ENCODE measurements at regions not wholly inside any gene's neighbourhood (a gene's known extent, or its start where the extent isn't known, plus 50 kb on each side); places are given as distances from the start of the nearest gene placed in this dataset.

DNA sequence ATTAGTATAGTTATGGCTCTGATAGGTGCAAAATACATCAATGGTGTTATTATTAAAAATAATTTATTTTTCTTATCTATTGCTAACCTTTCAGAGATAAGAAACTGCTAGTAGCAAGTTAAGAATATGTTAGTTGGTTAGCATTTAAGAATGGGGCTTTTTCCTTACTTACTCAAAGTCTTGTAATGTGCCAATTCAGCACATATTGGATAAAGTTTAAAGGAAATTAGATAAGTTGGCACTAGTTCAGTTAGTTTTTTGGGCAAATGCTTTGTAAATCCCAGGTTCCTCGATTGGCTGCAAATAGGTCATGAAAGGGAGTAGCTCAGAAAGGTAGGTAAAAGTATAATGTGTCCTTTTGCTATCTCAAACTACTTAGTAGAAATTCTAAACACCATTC is 2806.7 kb downstream of the PCDH9 start:
- no peak overlapping the region for H4K91ac ChIP-seq (ENCODE audit: insufficient read depth, low read depth, low read length)
- H2AK9ac ChIP-seq (replicated peaks; ENCODE audit: low read depth, low read length, poor library complexity): no peak overlapping the region
- no peak overlapping the region for H3K4ac ChIP-seq (ENCODE audit: low read depth, low read length)
- no peak overlapping the region for H3K14ac ChIP-seq (replicated peaks; ENCODE audit: low read depth, low read length)
- H3K56ac ChIP-seq (ENCODE audit: extremely low read depth, insufficient read depth, low read length): no peak overlapping the region
- no peaks in the 10 kb centered on the region for H4K20me1 ChIP-seq (ENCODE audit: insufficient read depth, low read length)
- no peak overlapping the region for H2BK120ac ChIP-seq (ENCODE audit: low read depth, low read length)
- H3K9me1 ChIP-seq (ENCODE audit: insufficient read depth, low read length): no peaks in the 10 kb centered on the region
- TF ChIP-seq RCOR1 (IDR thresholded peaks at IDR 0.05; ENCODE audit: insufficient replicate concordance, low read length) (no peak), MAFK (IDR thresholded peaks at IDR 0.05; ENCODE audit: low read depth, low read length) (peak; percentile 88)
- H3K27ac ChIP-seq (ENCODE audit: insufficient read depth, low read length): no peak overlapping the region
- ATAC-seq (ENCODE audit: low read depth): no peak
- no CpG with 5 or more reads among the region's 1 CpG for WGBS, 2 experiments (ENCODE audit: extremely low coverage in 2 of 2, insufficient read length in 1 of 2)
- H3K9ac ChIP-seq (ENCODE audit: low read depth, low read length): no peak overlapping the region
- H3K4me3 ChIP-seq (ENCODE audit: insufficient read depth, low read depth, low read length): no peak overlapping the region
- H3K36me3 ChIP-seq (ENCODE audit: control insufficient read depth, insufficient read depth, low read length): no peaks in the 10 kb centered on the region
- no peak overlapping the region for H4K8ac ChIP-seq (ENCODE audit: low read depth in 2 of 2, low read length in 2 of 2)
- no peak overlapping the region for H4K5ac ChIP-seq (ENCODE audit: low read depth, low read length)
- CTCF ChIA-PET: no interaction called here
- H2BK20ac ChIP-seq (ENCODE audit: low read depth, low read length): no peak overlapping the region
- no peaks in the 10 kb centered on the region for H3K9me3 ChIP-seq (ENCODE audit: control insufficient read depth, insufficient read depth, low read length)
- no peaks in the 10 kb centered on the region for H3K27me3 ChIP-seq (ENCODE audit: control insufficient read depth, insufficient read depth, low read length)
- peaks cover 2% of the 10 kb centered on the region; the same call in 1 of the 2 replicates for H3K4me1 ChIP-seq (ENCODE audit: control insufficient read depth, insufficient read depth, low read length)
- no peak overlapping the region for H3K23ac ChIP-seq (ENCODE audit: low read depth, low read length)
- H2AFZ ChIP-seq (replicated peaks; ENCODE audit: low read length, poor library complexity): no peak overlapping the region
- no peak overlapping the region for H2AK5ac ChIP-seq (ENCODE audit: low read depth, low read length)
- H3K18ac ChIP-seq (ENCODE audit: low read depth, low read length): no peak overlapping the region
- DNase-seq: no peak
- no peak overlapping the region for H3K4me2 ChIP-seq (ENCODE audit: low read depth, low read length)
- no peak overlapping the region for H2BK5ac ChIP-seq (ENCODE audit: low read depth, low read length, poor library complexity, severe bottlenecking)
- POLR2A ChIA-PET (ENCODE audit: unreplicated experiment): no interaction called here
- no peak overlapping the region for H2BK15ac ChIP-seq (ENCODE audit: low read depth, low read length)
- no peaks in the 10 kb centered on the region for H3K79me1 ChIP-seq (ENCODE audit: low read depth in 1 of 2, low read length in 2 of 2)
- dilution Hi-C loops (cut with HindIII; ENCODE audit: low sequenced_read_pairs, unreplicated experiment): no loop called here
- no TSS peak for BruUV-seq (replicated peaks)
- in situ Hi-C loops (cut with MboI; ENCODE audit: low sequenced_read_pairs): no loop called here
- intact Hi-C loops (cut with micrococcal nuclease): no loop called here
